GM18868 (cell line): ENCODE measurements at regions not wholly inside any gene's neighbourhood (a gene's known extent, or its start where the extent isn't known, plus 50 kb on each side); places are given as distances from the start of the nearest gene placed in this dataset.
A peak's percentile ranks its signal among the peaks of the same experiment; 100 is the strongest.

ENCODE experiments used
- ATAC-seq: cut with Tn5 transposase; IDR thresholded peaks from one replicate; pipeline ENCODE4 v1.9.1; 2021; ENCODE audit warnings: mild to moderate bottlenecking, moderate library complexity; ENCODE audit not compliant: unreplicated experiment

- ATAC-seq = no peak
Observed at GRCh38 chr21:28758042-28758882, 234.4 kb downstream of the LTN1 start.

- no peak for ATAC-seq
Observed at GRCh38 chr21:28754862-28755261, 237.8 kb downstream of the LTN1 start.

- no peak for ATAC-seq
Observed at GRCh38 chr21:28754127-28754611, 238.5 kb downstream of the LTN1 start.

GRCh38 chr21:28752131-28752530 lies 240.5 kb downstream of the LTN1 start:
- ATAC-seq = no peak

GRCh38 chr21:28751176-28751575 lies 241.5 kb downstream of the LTN1 start:
- no peak for ATAC-seq

- no peak for ATAC-seq
Observed at GRCh38 chr21:28750565-28750964, 242.1 kb downstream of the LTN1 start.

GRCh38 chr21:28749536-28749935 lies 243.1 kb downstream of the LTN1 start:
- ATAC-seq = no peak

- ATAC-seq = no peak
Observed at GRCh38 chr21:28747464-28747863, 245.2 kb downstream of the LTN1 start.

GRCh38 chr21:28746166-28746565 lies 246.5 kb downstream of the LTN1 start:
- no peak for ATAC-seq

GRCh38 chr21:28745131-28746016 lies 247.3 kb downstream of the LTN1 start:
- peak; percentile 87 for ATAC-seq

- no peak for ATAC-seq
Observed at GRCh38 chr21:28743723-28744122, 249.0 kb downstream of the LTN1 start.

GRCh38 chr21:28742527-28742926 lies 250.2 kb downstream of the LTN1 start:
- ATAC-seq = no peak

GRCh38 chr21:28740125-28740524 lies 252.6 kb downstream of the LTN1 start:
- ATAC-seq = no peak

- ATAC-seq = peak; percentile 73
Observed at GRCh38 chr21:28738882-28739281, 253.8 kb downstream of the LTN1 start.

- no peak for ATAC-seq
Observed at GRCh38 chr21:28738420-28738704, 254.3 kb downstream of the LTN1 start.

- no peak for ATAC-seq
Observed at GRCh38 chr21:28737674-28738419, 254.8 kb downstream of the LTN1 start.

GRCh38 chr21:28734522-28735175 lies 258.0 kb downstream of the LTN1 start:
- ATAC-seq = no peak

- ATAC-seq = no peak
Observed at GRCh38 chr21:28731700-28732321, 260.9 kb downstream of the LTN1 start.

- no peak for ATAC-seq
Observed at GRCh38 chr21:28729887-28730286, 262.8 kb downstream of the LTN1 start.

- no peak for ATAC-seq
Observed at GRCh38 chr21:28727809-28728208, 264.9 kb downstream of the LTN1 start.
